Fibroblast of pulmonary artery (primary cell): ENCODE measurements at regions not wholly inside any gene's neighbourhood (a gene's known extent, or its start where the extent isn't known, plus 50 kb on each side); places are given as distances from the start of the nearest gene placed in this dataset.

ENCODE experiments used
- DNase-seq: peaks from one replicate; pipeline ENCODE4 v3.0.0-alpha.2; 2010; ENCODE audit warnings: low read depth
- H3K4me3 ChIP-seq: replicated peaks from 2 replicates; pipeline ENCODE4 v1.5.1; 2011; ENCODE audit warnings: low read depth, mild to moderate bottlenecking, control low read depth, low read length, moderate library complexity
- CTCF ChIP-seq: IDR thresholded peaks from 2 replicates; pipeline ENCODE4 v1.5.1; 2011; ENCODE audit warnings: mild to moderate bottlenecking, control low read depth, low read length, inconsistent platforms; ENCODE audit errors: missing control alignments

- TF ChIP-seq CTCF, result no peak
- no peak for DNase-seq
- H3K4me3 ChIP-seq, result no peak overlapping the region
Observed at GRCh38 chr2:147482916-147483669, 361.7 kb upstream of the ACVR2A start.

DNA sequence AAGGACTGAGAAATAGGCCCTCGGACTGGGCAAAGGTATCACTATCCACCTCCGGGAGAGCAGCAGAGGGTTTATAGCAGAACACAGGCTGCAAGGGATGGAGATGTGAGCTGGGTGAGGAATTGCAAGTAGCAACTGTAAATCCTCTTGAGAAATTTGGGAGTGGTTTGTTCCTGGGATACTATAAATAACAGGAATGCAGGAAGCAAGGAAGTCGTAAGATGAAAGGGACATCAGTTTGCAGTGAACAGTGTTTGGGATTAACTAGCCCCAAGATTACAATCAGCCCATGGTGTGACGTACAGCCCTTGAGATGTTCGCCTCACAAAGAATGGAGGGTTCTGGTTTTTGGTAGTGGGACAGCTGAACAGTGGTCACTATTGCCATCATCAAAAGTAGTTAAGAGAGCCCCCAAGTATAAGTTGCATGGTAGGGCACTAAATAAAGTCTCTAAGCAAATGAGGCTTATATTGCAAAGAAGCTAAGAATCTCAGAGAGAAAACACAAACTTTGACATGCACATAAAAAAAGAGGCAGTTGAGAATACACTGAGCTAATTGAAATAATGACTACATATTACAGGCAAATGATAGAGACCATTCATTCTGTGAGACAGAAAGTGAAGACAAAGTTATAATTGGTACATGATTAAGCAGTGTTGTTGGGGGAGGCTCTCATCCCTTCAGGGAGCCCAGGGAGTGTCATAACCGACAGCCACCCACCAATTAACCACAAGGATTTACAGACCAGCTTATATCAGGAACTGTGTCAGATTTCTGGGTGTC lies 362.5 kb upstream of the ACVR2A start:
- H3K4me3 ChIP-seq, result no peak overlapping the region
- TF ChIP-seq CTCF, result no peak
- no peak for DNase-seq

GRCh38 chr2:147479358-147479757 lies 365.5 kb upstream of the ACVR2A start:
- no peak overlapping the region for H3K4me3 ChIP-seq
- DNase-seq, result no peak
- no peak for TF ChIP-seq CTCF

DNA sequence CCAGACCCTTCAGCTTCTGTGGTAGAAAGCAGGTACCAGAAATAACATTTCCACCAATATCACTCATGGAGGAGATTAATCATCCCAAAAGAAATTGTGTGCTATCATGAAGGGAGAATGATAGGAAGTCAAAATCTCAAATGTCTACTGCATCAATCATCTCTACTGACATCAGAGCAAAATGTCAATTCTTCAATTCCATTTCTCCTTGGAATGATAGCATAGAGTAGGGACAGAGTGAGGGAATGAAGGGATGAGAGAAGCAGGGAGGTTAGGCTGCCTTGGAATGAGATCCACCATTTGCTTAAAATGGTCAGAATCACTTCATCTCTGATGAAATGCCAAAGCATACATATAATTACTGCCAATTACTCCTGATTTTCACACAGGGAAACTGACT lies 371.8 kb upstream of the ACVR2A start:
- no peak for DNase-seq
- TF ChIP-seq CTCF, result no peak
- no peak overlapping the region for H3K4me3 ChIP-seq

- no peak overlapping the region for H3K4me3 ChIP-seq
- TF ChIP-seq CTCF, result no peak
- DNase-seq, result no peak
Observed at GRCh38 chr2:147471126-147471525, 373.7 kb upstream of the ACVR2A start.

GRCh38 chr2:147469471-147469870 lies 375.4 kb upstream of the ACVR2A start:
- no peak overlapping the region for H3K4me3 ChIP-seq
- TF ChIP-seq CTCF, result no peak
- DNase-seq, result no peak
